ENCODE measurements at regions not wholly inside any gene's neighbourhood (a gene's known extent, or its start where the extent isn't known, plus 50 kb on each side); places are given as distances from the start of the nearest gene placed in this dataset.

GRCh38 chr9:90100014-90100413 lies 495.2 kb downstream of the GADD45G start:
- intact Hi-C loops (cut with DNase I; ENCODE audit: low total_unique reads) = no loop called here
- H3K27ac ChIP-seq = no peak overlapping the region

GRCh38 chr9:90102292-90102901 lies 497.6 kb downstream of the GADD45G start:
- intact Hi-C loops (cut with DNase I; ENCODE audit: low total_unique reads) = no loop called here
- no peak overlapping the region for H3K27ac ChIP-seq
- no peak overlapping the region for H3K4me3 ChIP-seq
- no peaks in the 10 kb centered on the region for H3K36me3 ChIP-seq (ENCODE audit: low read depth, missing control alignments)
- WGBS, 2 donors = 22 to 26% methylated on average over 6 of the region's 6 CpGs
- DNase-seq = peak; percentile 93
- H3K27me3 ChIP-seq = no peaks in the 10 kb centered on the region
- TF ChIP-seq CTCF (IDR thresholded peaks at IDR 0.05) (peak; percentile 72 to 90 (median 83)), POLR2A (IDR thresholded peaks at IDR 0.05) (no peak)
- H3K4me1 ChIP-seq = peaks cover 10% of the 10 kb centered on the region
- H3K9me3 ChIP-seq = no peaks in the 10 kb centered on the region

More at GRCh38 chr9:90100014-90100413, 495.2 kb downstream of the GADD45G start:
- no peak for TF ChIP-seq POLR2A (IDR thresholded peaks at IDR 0.05)
- TF ChIP-seq CTCF (IDR thresholded peaks at IDR 0.05) = no peak
- no peak overlapping the region for H3K4me3 ChIP-seq
- DNase-seq = no peak
- H3K36me3 ChIP-seq (ENCODE audit: low read depth, missing control alignments) = no peaks in the 10 kb centered on the region
- no peaks in the 10 kb centered on the region for H3K9me3 ChIP-seq
- WGBS, 2 donors = 58 to 62% methylated on average over 3 of the region's 3 CpGs
- peaks cover 13% of the 10 kb centered on the region for H3K4me1 ChIP-seq
- H3K27me3 ChIP-seq = no peaks in the 10 kb centered on the region

GRCh38 chr9:90103771-90104170 lies 499.0 kb downstream of the GADD45G start:
- Histone ChIP-seq H3K36me3 (ENCODE audit: low read depth, missing control alignments) (no peaks in the 10 kb centered on the region), H3K27me3 (no peaks in the 10 kb centered on the region), H3K4me3 (no peak overlapping the region), H3K9me3 (no peaks in the 10 kb centered on the region), H3K27ac (no peak overlapping the region), H3K4me1 (peaks cover 10% of the 10 kb centered on the region)
- TF ChIP-seq CTCF (IDR thresholded peaks at IDR 0.05) (no peak), POLR2A (IDR thresholded peaks at IDR 0.05) (no peak)
- intact Hi-C loops (cut with DNase I; ENCODE audit: low total_unique reads) = no loop called here
- DNase-seq = no peak

- DNase-seq = no peak
- no peaks in the 10 kb centered on the region for H3K9me3 ChIP-seq
- H3K27me3 ChIP-seq = no peaks in the 10 kb centered on the region
- no peak overlapping the region for H3K27ac ChIP-seq
- H3K4me3 ChIP-seq = no peak overlapping the region
- TF ChIP-seq POLR2A (IDR thresholded peaks at IDR 0.05) (no peak), CTCF (IDR thresholded peaks at IDR 0.05) (no peak)
- intact Hi-C loops (cut with DNase I; ENCODE audit: low total_unique reads) = no loop called here
- H3K4me1 ChIP-seq = peaks cover 4% of the 10 kb centered on the region
- no peaks in the 10 kb centered on the region for H3K36me3 ChIP-seq (ENCODE audit: low read depth, missing control alignments)
- 67 to 68% methylated on average over 1 of the region's 1 CpG for WGBS, 2 donors
Measured at GRCh38 chr9:90105773-90106172, 501.0 kb downstream of the GADD45G start.

GRCh38 chr9:90107040-90107725 lies 502.4 kb downstream of the GADD45G start:
- no peaks in the 10 kb centered on the region for H3K9me3 ChIP-seq
- H3K27ac ChIP-seq = no peak overlapping the region
- H3K36me3 ChIP-seq (ENCODE audit: low read depth, missing control alignments) = no peaks in the 10 kb centered on the region
- TF ChIP-seq CTCF (IDR thresholded peaks at IDR 0.05) = no peak
- no peak for TF ChIP-seq POLR2A (IDR thresholded peaks at IDR 0.05)
- peak; percentile 43 for DNase-seq
- intact Hi-C loops (cut with DNase I; ENCODE audit: low total_unique reads) = no loop called here
- peaks cover 4% of the 10 kb centered on the region for H3K4me1 ChIP-seq
- WGBS, 2 donors = 35 to 47% methylated on average over 4 of the region's 4 CpGs
- no peaks in the 10 kb centered on the region for H3K27me3 ChIP-seq
- H3K4me3 ChIP-seq = no peak overlapping the region

Measured in testis (tissue), 2 donors.